Lung (tissue), 11 donors: ENCODE measurements at regions not wholly inside any gene's neighbourhood (a gene's known extent, or its start where the extent isn't known, plus 50 kb on each side); places are given as distances from the start of the nearest gene placed in this dataset.

Source experiments
- ATAC-seq: fragments of 200-7000 bp; cut with Tn5 transposase; one replicate; pipeline ENCODE4 v1.9.1; 2020; ENCODE audit warnings: moderate number of reproducible peaks; ENCODE audit not compliant: insufficient read depth, low FRiP score
- DNase-seq, 3 donors: peaks; one replicate each; pipeline ENCODE4 v3.0.0-alpha.2; 2013 to 2017
- H3K27ac ChIP-seq, 2 donors: one replicate each; pipeline ENCODE4 v1.5.1; 2013; ENCODE audit warnings: mild to moderate bottlenecking in 2 of 2, moderate library complexity in 2 of 2, control low read depth in 1 of 2, inconsistent platforms in 1 of 2, low read depth in 1 of 2, low read length in 1 of 2
- H3K27me3 ChIP-seq, 3 donors: one replicate each; pipeline ENCODE4 v1.5.1; 2013; ENCODE audit warnings: low read length in 2 of 3; ENCODE audit not compliant: control insufficient read depth in 3 of 3, insufficient read depth in 3 of 3
- H3K36me3 ChIP-seq, 4 donors: one replicate each; pipeline ENCODE4 v1.5.1; 2013; ENCODE audit warnings: low read length in 4 of 4, mild to moderate bottlenecking in 1 of 4, moderate library complexity in 1 of 4; ENCODE audit not compliant: control insufficient read depth in 4 of 4, insufficient read depth in 4 of 4
- H3K4me1 ChIP-seq, 5 donors: one replicate each; pipeline ENCODE4 v1.5.1; 2013; ENCODE audit warnings: low read length in 5 of 5, mild to moderate bottlenecking in 2 of 5, moderate library complexity in 1 of 5; ENCODE audit not compliant: control insufficient read depth in 5 of 5, insufficient read depth in 5 of 5
- H3K4me3 ChIP-seq: one replicate; pipeline ENCODE4 v1.5.1; 2013; ENCODE audit warnings: mild to moderate bottlenecking, control low read depth, moderate library complexity
- H3K9ac ChIP-seq, 2 donors: one replicate each; pipeline ENCODE4 v1.5.1; 2013; ENCODE audit warnings: low read length in 2 of 2, control low read depth in 1 of 2; ENCODE audit not compliant: insufficient read depth in 1 of 2
- H3K9me3 ChIP-seq, 4 donors: one replicate each; pipeline ENCODE4 v1.5.1; 2013; ENCODE audit warnings: low read length in 3 of 4, mild to moderate bottlenecking in 1 of 4, moderate library complexity in 1 of 4; ENCODE audit not compliant: control insufficient read depth in 4 of 4, insufficient read depth in 3 of 4
- CTCF ChIP-seq: IDR thresholded peaks from 2 replicates; pipeline ENCODE4 v1.5.1; 2012; ENCODE audit warnings: mild to moderate bottlenecking; ENCODE audit errors: control extremely low read depth, extremely low read depth
- WGBS, 2 donors: extraction: QIAGEN DNeasy Blood & Tissue Kit; methylation state at CpG; one replicate each; pipeline ENCODE4 v1.1.7; 2013; 5-methylcytosine and 5-hydroxymethylcytosine counted together
- donor health status: control.
- donor health status: control.
- donor health status: Bipolar disorder and iron deficiency.
- donor health status: healthy.
- donor health status: DM: yes; HTN: yes; CAD: no.

- Histone ChIP-seq H3K36me3 (no peaks in the 10 kb centered on the region), H3K27me3 (peaks cover 0 to 4% (median 0%) of the 10 kb centered on the region in 3 donors), H3K4me3 (no peak overlapping the region), H3K9ac (no peak overlapping the region), H3K9me3 (peaks cover 0 to 10% (median 5%) of the 10 kb centered on the region in 4 donors), H3K4me1 (no peaks in the 10 kb centered on the region), H3K27ac (no peak overlapping the region)
- ATAC-seq (no peak), DNase-seq (no peak)
- 91 to 92% methylated on average over 17 of the region's 17 CpGs for WGBS, 2 donors
- TF ChIP-seq CTCF = no peak
These were observed 73.7 kb upstream of the PFKP start for GRCh38 chr10:2993636-2994035.

GRCh38 chr10:2992401-2993198, 74.7 kb upstream of the PFKP start:
- Histone ChIP-seq H3K4me3 (no peak overlapping the region), H3K27ac (no peak overlapping the region), H3K4me1 (no peaks in the 10 kb centered on the region), H3K36me3 (no peaks in the 10 kb centered on the region), H3K9me3 (peaks cover 0 to 11% (median 5%) of the 10 kb centered on the region in 4 donors), H3K27me3 (peaks cover 0 to 4% (median 0%) of the 10 kb centered on the region in 3 donors), H3K9ac (no peak overlapping the region)
- TF ChIP-seq CTCF = no peak
- 85 to 87% methylated on average over 10 of the region's 10 CpGs for WGBS, 2 donors
- ATAC-seq = no peak
- no peak for DNase-seq

- ATAC-seq = no peak
- H3K4me3 ChIP-seq = no peak overlapping the region
- WGBS, 2 donors = 68 to 80% methylated on average over 3 of the region's 3 CpGs
- no peak for DNase-seq
- peaks cover 0 to 11% (median 5%) of the 10 kb centered on the region in 4 donors for H3K9me3 ChIP-seq
- H3K9ac ChIP-seq = no peak overlapping the region
- peaks cover 0 to 2% (median 0%) of the 10 kb centered on the region in 5 donors for H3K4me1 ChIP-seq
- peaks cover 0 to 7% (median 0%) of the 10 kb centered on the region in 3 donors for H3K27me3 ChIP-seq
- no peak for TF ChIP-seq CTCF
- H3K36me3 ChIP-seq = no peaks in the 10 kb centered on the region
- no peak overlapping the region for H3K27ac ChIP-seq
These were observed 76.6 kb upstream of the PFKP start for GRCh38 chr10:2990764-2991163.
